ENCODE measurements at regions not wholly inside any gene's neighbourhood (a gene's known extent, or its start where the extent isn't known, plus 50 kb on each side); places are given as distances from the start of the nearest gene placed in this dataset.

- DNase-seq (ENCODE audit: low read depth in 2 of 2): no peak
These were observed 269.3 kb downstream of the POU4F1 start for GRCh38 chr13:78334059-78334458.

- no peak for DNase-seq (ENCODE audit: low read depth in 2 of 2)
These were observed 276.7 kb downstream of the POU4F1 start for GRCh38 chr13:78326633-78327032.

GRCh38 chr13:78325585-78325984 is 277.8 kb downstream of the POU4F1 start:
- no peak for DNase-seq (ENCODE audit: low read depth in 2 of 2)

GRCh38 chr13:78323848-78324247 is 279.5 kb downstream of the POU4F1 start:
- DNase-seq (ENCODE audit: low read depth in 2 of 2): no peak

GRCh38 chr13:78323040-78323439 is 280.3 kb downstream of the POU4F1 start:
- DNase-seq (ENCODE audit: low read depth in 2 of 2): no peak

- DNase-seq (ENCODE audit: low read depth in 2 of 2): no peak
These were observed 284.2 kb downstream of the POU4F1 start for GRCh38 chr13:78319101-78319627.

GRCh38 chr13:78317030-78317429 is 286.3 kb downstream of the POU4F1 start:
- no peak for DNase-seq (ENCODE audit: low read depth in 2 of 2)

- DNase-seq (ENCODE audit: low read depth in 2 of 2): no peak
These were observed 293.7 kb downstream of the POU4F1 start for GRCh38 chr13:78309497-78310180.

- no peak for DNase-seq (ENCODE audit: low read depth in 2 of 2)
These were observed 296.7 kb downstream of the POU4F1 start for GRCh38 chr13:78306519-78307206.

- no peak for DNase-seq (ENCODE audit: low read depth in 2 of 2)
These were observed 298.2 kb downstream of the POU4F1 start for GRCh38 chr13:78305171-78305570.

- no peak for DNase-seq (ENCODE audit: low read depth in 2 of 2)
These were observed 303.3 kb downstream of the POU4F1 start for GRCh38 chr13:78299832-78300623.

GRCh38 chr13:78298657-78299056 is 304.7 kb downstream of the POU4F1 start:
- DNase-seq (ENCODE audit: low read depth in 2 of 2): no peak

GRCh38 chr13:78286748-78287147 is 316.6 kb downstream of the POU4F1 start:
- no peak for DNase-seq (ENCODE audit: low read depth in 2 of 2)

GRCh38 chr13:78265098-78265497 is 338.3 kb downstream of the POU4F1 start:
- no peak for DNase-seq (ENCODE audit: low read depth in 2 of 2)

GRCh38 chr13:78258304-78258703 is 339.7 kb upstream of the EDNRB start:
- DNase-seq (ENCODE audit: low read depth in 2 of 2): no peak

GRCh38 chr13:78256484-78256883 is 337.9 kb upstream of the EDNRB start:
- DNase-seq (ENCODE audit: low read depth in 2 of 2): no peak

GRCh38 chr13:78254113-78254512 is 335.5 kb upstream of the EDNRB start:
- no peak for DNase-seq (ENCODE audit: low read depth in 2 of 2)

GRCh38 chr13:78247362-78247761 is 328.7 kb upstream of the EDNRB start:
- no peak for DNase-seq (ENCODE audit: low read depth in 2 of 2)

GRCh38 chr13:78241278-78241919 is 322.8 kb upstream of the EDNRB start:
- DNase-seq (ENCODE audit: low read depth in 2 of 2): no peak

- DNase-seq (ENCODE audit: low read depth in 2 of 2): no peak
These were observed 321.1 kb upstream of the EDNRB start for GRCh38 chr13:78239714-78240113.

- DNase-seq (ENCODE audit: low read depth in 2 of 2): no peak
These were observed 320.3 kb upstream of the EDNRB start for GRCh38 chr13:78238911-78239310.

GRCh38 chr13:78228940-78229339 is 310.3 kb upstream of the EDNRB start:
- DNase-seq (ENCODE audit: low read depth in 2 of 2): no peak
